Activated naive CD4-positive, alpha-beta T cell treated with anti-CD3 and anti-CD28 coated beads for 36 hours (primary cell): ENCODE measurements at regions not wholly inside any gene's neighbourhood (a gene's known extent, or its start where the extent isn't known, plus 50 kb on each side); places are given as distances from the start of the nearest gene placed in this dataset.
A peak's percentile ranks its signal among the peaks of the same experiment; 100 is the strongest.
"Not testable (repeated sequence)": the region's sequence is repeated elsewhere in the genome, so short reads cannot be mapped to it uniquely, and the experiment has no call there.

Source experiments
- CTCF ChIA-PET: fragments of 350-600 bp; sonication (Branson Sonifier 250); formaldehyde crosslinking; loops from one replicate; lab custom pipeline; 2021; ENCODE audit warnings: antibody characterized with exemption; lab: Charles Lee
- DNase-seq: peaks from one replicate; pipeline ENCODE4 v3.0.0-alpha.2; 2020
- H3K27ac Mint-ChIP-seq: one replicate; pipeline ENCODE4 v1.8.0; 2021; ENCODE audit warnings: mild to moderate bottlenecking, mixed read lengths
- H3K27me3 Mint-ChIP-seq: one replicate; pipeline ENCODE4 v1.8.0; 2021; ENCODE audit warnings: low read depth, mixed read lengths
- H3K36me3 Mint-ChIP-seq: one replicate; pipeline ENCODE4 v1.8.0; 2021; ENCODE audit warnings: low read depth, mixed read lengths
- H3K4me1 Mint-ChIP-seq: one replicate; pipeline ENCODE4 v1.8.0; 2021; ENCODE audit warnings: low read depth, mixed read lengths
- H3K4me3 Mint-ChIP-seq: one replicate; pipeline ENCODE4 v1.8.0; 2021; ENCODE audit warnings: mild to moderate bottlenecking, moderate library complexity, mixed read lengths
- H3K9me3 Mint-ChIP-seq: one replicate; pipeline ENCODE4 v1.8.0; 2021; ENCODE audit warnings: mixed read lengths
- intact Hi-C: fragments of 100-400 bp; cut with micrococcal nuclease; formaldehyde crosslinking; loops from one replicate; pipeline ENCODE4 v1.15.1; 2023

DNA sequence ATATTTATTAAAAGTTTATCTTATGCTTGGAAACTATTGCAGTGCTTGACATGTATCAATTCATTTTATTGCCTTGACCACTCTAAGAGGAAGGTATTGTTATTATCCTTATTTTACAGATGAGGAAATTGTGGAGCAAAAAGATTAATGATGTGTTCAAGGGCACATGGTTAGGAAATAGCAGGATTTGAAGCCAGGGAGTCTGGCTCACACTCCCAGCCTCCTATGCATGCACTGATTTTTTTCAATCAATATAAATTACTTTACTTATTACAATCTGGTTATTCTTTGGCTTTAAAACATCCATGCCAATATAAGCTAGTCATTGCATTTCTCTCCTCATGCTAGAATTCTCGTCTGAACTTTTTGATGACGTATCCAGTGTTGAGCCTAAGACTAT, 94.2 kb upstream of the TBX5 start:
- Mint-ChIP-seq H3K9me3 (no peaks in the 10 kb centered on the region), H3K36me3 (no peaks in the 10 kb centered on the region), H3K27me3 (peaks cover 26% of the 10 kb centered on the region), H3K27ac (no peak overlapping the region), H3K4me1 (no peaks in the 10 kb centered on the region), H3K4me3 (no peak overlapping the region)
- CTCF ChIA-PET: interaction anchor here (1.7 kb wide), 1 partner anchor 520 kb away, joined by 5 read pairs; no protein-coding TSS in a partner anchor
- intact Hi-C loops: loop anchor here (10.0 kb wide), 1 partner anchor 335 kb away; no protein-coding TSS in a partner anchor
- no peak for DNase-seq

DNA sequence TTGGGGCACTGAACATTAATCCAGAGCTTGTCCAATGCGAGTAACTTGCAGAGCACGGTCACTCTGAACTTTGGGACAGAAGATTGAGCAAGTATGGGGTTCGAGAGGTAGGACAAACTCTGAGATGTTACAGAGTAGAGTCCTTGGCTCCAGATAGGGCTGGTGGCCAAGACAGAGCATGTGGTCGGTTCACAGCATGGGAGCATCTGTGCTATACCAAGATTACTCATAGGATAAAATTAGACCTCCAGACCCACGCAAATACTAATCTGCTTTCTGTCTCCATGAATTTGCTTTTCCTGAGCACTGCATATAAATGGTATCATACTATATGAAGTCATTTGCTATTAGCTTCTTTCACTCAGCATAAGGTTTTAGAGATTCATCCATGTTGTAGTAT, 93.4 kb upstream of the TBX5 start:
- Mint-ChIP-seq H3K4me1 (no peaks in the 10 kb centered on the region), H3K27me3 (peaks cover 26% of the 10 kb centered on the region), H3K4me3 (no peak overlapping the region), H3K9me3 (no peaks in the 10 kb centered on the region), H3K27ac (no peak overlapping the region), H3K36me3 (no peaks in the 10 kb centered on the region)
- DNase-seq: no peak
- intact Hi-C loops: no loop called here
- CTCF ChIA-PET: interaction anchor here (1.4 kb wide), 1 partner anchor 518 kb away, joined by 8 read pairs; no protein-coding TSS in a partner anchor

DNA sequence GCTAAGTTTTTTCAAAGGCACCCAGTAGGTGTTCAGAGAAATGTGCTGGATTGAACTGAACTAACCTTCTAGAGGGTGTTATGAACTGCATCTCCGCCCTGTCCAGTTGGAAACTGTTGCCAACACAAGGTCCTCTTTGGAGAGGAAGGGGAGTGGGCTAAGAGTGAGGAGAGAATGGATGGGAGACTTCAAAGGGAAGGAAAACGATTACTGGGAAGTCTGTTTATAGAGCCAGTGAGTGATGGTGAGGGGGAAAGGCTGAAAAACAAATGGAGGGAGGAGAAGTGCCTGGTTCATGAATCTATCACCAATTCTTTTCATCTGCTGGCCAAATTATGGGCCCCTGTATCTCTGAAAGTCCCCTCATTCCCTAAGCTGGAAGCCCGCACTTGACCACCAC, 86.0 kb upstream of the TBX5 start:
- no peak for DNase-seq
- Mint-ChIP-seq H3K27me3 (peaks cover 20% of the 10 kb centered on the region), H3K36me3 (no peaks in the 10 kb centered on the region), H3K9me3 (no peaks in the 10 kb centered on the region), H3K4me1 (no peaks in the 10 kb centered on the region), H3K4me3 (no peak overlapping the region), H3K27ac (no peak overlapping the region)
- intact Hi-C loops: no loop called here
- CTCF ChIA-PET: no interaction called here

DNA sequence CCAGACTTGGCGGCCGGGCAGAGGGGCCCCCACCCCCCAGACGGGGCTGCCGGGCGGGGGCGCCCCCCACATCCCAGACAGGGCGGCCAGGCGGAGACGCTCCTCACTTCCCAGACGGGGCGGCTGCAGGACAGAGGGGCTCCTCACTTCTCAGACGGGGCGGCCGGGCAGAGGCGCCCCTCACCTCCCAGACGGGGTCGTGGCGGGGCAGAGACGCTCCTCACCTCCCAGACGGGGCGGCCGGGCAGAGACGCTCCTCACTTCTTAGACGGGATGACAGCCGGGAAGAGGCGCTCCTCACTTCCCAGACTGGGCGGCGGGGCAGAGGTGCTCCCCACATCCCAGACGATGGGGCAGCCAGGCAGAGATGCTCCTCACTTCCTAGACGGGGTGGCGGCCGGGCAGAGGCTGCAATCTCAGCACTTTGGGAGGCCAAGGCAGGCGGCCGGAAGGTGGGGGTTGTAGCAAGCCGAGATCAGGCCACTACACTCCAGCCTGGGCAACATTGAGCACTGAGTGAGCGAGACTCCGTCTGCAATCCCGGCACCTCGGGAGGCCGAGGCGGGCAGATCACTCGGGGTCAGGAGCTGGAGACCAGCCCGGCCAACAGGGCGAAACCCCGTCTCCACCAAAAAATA, 79.0 kb upstream of the TBX5 start:
- H3K36me3 Mint-ChIP-seq, CTCF ChIA-PET, DNase-seq, H3K9me3 Mint-ChIP-seq, H3K4me1 Mint-ChIP-seq, H3K27ac Mint-ChIP-seq, intact Hi-C loops, H3K4me3 Mint-ChIP-seq: not testable (repeated sequence)
- peaks cover 31% of the 10 kb centered on the region for H3K27me3 Mint-ChIP-seq

DNA sequence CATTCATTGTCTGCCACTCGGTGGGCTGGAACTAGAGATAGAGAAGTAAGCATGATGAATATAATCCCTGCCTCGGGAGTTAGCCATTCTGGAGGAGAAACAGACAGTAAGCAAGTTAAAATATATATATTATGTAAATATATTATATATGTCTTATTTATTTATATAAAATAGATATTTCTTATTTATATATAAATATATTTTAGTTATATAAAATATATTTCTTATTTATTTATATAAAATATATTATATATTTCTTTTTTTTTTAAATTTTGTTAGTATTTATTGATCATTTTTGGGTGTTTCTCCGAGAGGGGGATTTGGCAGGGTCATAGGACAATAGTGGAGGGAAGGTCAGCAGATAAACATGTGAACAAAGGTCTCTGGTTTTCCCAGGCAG, 78.1 kb upstream of the TBX5 start:
- H3K4me1 Mint-ChIP-seq: peaks cover 14% of the 10 kb centered on the region
- CTCF ChIA-PET: no interaction called here
- H3K4me3 Mint-ChIP-seq: no peak overlapping the region
- H3K36me3 Mint-ChIP-seq: no peaks in the 10 kb centered on the region
- no peaks in the 10 kb centered on the region for H3K9me3 Mint-ChIP-seq
- DNase-seq: no peak
- intact Hi-C loops: no loop called here
- H3K27ac Mint-ChIP-seq: no peak overlapping the region
- peaks cover 41% of the 10 kb centered on the region for H3K27me3 Mint-ChIP-seq

DNA sequence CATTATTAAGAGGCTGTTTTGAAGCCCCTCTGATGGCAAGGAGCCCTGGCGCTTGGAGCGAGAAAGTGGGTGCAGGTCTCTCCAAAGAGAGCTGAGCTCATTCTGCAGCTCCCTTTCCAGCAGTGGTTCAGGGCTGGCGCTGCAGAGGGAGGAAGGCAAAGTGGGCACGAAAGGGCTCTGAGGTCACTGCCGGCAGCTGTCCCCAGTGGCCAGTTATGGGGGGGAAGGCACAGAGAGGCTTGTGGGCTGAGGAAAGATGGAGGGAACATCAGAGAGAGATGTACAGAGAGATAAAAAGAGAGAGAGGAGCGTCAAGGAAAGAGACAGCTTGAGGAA, 75.2 kb upstream of the TBX5 start:
- intact Hi-C loops: no loop called here
- Mint-ChIP-seq H3K27ac (no peak overlapping the region), H3K27me3 (peaks cover 57% of the 10 kb centered on the region), H3K4me1 (peaks cover 14% of the 10 kb centered on the region), H3K9me3 (no peaks in the 10 kb centered on the region), H3K36me3 (no peaks in the 10 kb centered on the region), H3K4me3 (no peak overlapping the region)
- CTCF ChIA-PET: interaction anchor here (0.6 kb wide), 1 partner anchor 502 kb away, joined by 3 read pairs; no protein-coding TSS in a partner anchor
- DNase-seq: no peak

DNA sequence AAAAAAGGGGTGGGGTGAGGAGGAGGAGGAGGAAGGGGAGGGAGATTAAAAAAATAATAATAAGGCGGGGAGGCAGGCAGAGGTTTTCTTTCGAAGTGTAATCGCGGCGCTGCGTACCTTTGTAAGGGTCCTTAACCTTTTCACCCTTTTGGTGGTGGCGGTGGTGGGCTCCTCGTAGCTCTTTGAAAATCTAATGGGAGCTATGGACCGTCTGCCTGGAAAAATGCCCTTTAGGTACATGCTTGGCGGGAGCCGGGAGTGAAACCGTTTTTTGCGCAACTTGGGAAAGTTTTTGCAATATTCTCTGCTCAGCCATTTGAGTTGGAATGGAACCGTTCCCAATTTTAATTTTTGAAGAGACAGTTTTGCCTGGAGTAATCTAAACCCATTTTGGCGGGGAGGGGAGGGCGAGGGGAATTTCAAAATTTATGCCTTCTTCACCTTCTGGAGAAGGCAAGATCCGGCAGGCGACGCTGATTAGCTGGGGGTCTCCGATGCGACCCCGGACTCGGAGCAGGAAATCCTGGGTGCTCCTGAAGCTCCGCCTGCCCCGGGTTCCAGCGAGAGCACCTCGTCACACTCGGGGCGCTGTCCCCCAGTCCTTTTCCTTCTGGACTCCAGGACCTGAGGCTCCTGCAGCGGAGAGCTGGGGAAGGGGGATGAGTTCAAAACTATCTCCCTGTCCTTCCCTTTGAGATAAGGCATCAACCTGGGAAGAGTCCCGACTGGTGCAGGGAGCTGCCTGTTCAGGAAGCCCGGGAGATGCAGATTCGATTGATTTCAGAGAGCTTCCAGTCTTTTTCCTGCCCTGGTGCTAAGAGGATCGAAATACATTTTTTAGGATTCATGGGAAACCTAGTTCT, 74.6 kb upstream of the TBX5 start:
- H3K27ac Mint-ChIP-seq: no peak overlapping the region
- no peaks in the 10 kb centered on the region for H3K9me3 Mint-ChIP-seq
- CTCF ChIA-PET: interaction anchor here (0.6 kb wide), 1 partner anchor 305 kb away, joined by 3 read pairs; no protein-coding TSS in a partner anchor
- DNase-seq: no peak
- intact Hi-C loops: no loop called here
- H3K36me3 Mint-ChIP-seq: no peaks in the 10 kb centered on the region
- H3K4me3 Mint-ChIP-seq: no peak overlapping the region
- peaks cover 14% of the 10 kb centered on the region for H3K4me1 Mint-ChIP-seq
- peaks cover 59% of the 10 kb centered on the region for H3K27me3 Mint-ChIP-seq

DNA sequence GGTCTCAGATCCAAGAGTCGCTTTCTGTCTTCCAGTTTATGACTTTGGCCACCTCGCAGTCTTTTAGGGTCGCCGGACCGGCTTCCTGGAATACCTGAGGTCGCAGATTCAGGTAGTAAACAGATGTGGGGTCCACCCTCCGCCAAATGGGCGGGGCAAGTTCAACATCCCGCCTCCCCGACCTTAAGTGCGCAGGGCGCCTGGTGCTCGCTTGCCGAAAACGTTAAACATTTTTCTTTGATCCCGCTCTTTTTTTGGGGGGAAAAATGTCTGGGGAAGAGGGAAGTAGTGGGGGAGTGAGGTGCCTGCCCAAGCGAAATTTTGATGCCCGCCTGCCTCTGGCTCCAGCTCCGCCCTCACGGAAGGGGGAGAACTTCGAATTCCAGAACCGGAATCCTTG, 73.9 kb upstream of the TBX5 start:
- H3K9me3 Mint-ChIP-seq: peaks cover 3% of the 10 kb centered on the region
- peaks cover 64% of the 10 kb centered on the region for H3K27me3 Mint-ChIP-seq
- H3K36me3 Mint-ChIP-seq: no peaks in the 10 kb centered on the region
- peaks cover 14% of the 10 kb centered on the region for H3K4me1 Mint-ChIP-seq
- intact Hi-C loops: no loop called here
- CTCF ChIA-PET: interaction anchor here (0.6 kb wide), 1 partner anchor 304 kb away, joined by 3 read pairs; no protein-coding TSS in a partner anchor
- H3K4me3 Mint-ChIP-seq: peak overlapping the region; percentile 27
- DNase-seq: no peak
- H3K27ac Mint-ChIP-seq: no peak overlapping the region

DNA sequence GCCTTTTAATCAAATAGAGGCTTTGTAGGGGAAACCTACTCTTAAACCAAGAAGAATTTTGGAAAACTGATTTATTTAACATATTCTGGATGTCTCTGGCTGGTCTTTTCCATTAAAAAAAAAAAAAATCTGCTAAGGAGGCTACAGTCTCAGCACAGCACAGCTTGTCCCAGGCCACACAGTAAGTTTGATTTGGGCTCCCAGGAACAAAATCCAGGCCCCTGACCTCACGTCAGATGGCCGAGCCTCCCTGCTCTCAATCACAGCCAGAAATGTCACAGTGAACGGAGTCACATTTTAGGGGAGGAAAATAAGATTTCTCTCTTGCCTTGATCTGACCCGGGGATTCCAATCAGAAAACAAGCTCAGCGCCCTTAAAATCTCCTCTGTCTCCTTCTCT, 72.9 kb upstream of the TBX5 start:
- Mint-ChIP-seq H3K27me3 (peaks cover 64% of the 10 kb centered on the region), H3K36me3 (no peaks in the 10 kb centered on the region), H3K4me1 (peaks cover 14% of the 10 kb centered on the region), H3K9me3 (peaks cover 3% of the 10 kb centered on the region), H3K4me3 (no peak overlapping the region), H3K27ac (no peak overlapping the region)
- intact Hi-C loops: no loop called here
- no peak for DNase-seq
- CTCF ChIA-PET: no interaction called here

DNA sequence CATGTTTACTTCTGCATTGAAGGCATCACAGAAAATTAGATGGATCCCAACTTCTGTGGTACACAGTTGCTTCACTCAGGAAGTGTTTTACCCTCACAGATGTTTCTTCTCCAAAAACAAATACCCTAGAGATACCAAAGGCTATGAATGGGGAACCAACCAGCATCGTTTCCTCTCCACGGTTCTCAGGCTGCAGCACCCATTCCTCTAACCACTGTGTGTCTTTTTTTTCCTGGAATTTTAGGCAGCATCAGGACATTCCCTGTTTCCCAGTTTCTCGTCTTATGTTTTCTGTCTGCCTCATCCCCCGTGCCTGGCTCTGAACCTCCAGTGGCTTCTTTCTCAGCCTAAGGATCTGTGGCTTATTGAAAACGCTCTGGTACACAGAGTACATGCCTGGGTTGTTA, 72.0 kb upstream of the TBX5 start:
- H3K4me1 Mint-ChIP-seq: peaks cover 14% of the 10 kb centered on the region
- H3K4me3 Mint-ChIP-seq: no peak overlapping the region
- peaks cover 3% of the 10 kb centered on the region for H3K9me3 Mint-ChIP-seq
- peaks cover 64% of the 10 kb centered on the region for H3K27me3 Mint-ChIP-seq
- H3K27ac Mint-ChIP-seq: no peak overlapping the region
- H3K36me3 Mint-ChIP-seq: no peaks in the 10 kb centered on the region
- CTCF ChIA-PET: no interaction called here
- intact Hi-C loops: no loop called here
- DNase-seq: no peak

DNA sequence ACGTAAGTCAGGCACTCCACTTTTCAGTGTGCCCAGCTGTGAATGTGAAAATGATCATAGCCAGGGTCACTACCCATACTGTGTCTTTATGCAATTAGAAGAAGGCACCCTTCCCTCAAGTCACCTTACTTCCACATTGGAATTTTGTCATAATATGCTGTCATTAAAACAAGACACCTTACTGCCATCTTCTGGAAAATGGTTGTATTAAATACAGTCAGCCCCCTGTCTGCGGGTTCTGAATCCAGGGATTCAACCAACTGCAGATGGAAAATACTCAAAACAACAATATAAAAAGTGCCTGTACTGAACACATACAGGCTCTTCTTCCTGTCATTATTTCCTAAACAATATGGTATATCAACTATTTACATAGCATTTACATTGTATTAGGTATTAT, 70.2 kb upstream of the TBX5 start:
- intact Hi-C loops: no loop called here
- H3K27me3 Mint-ChIP-seq: peaks cover 48% of the 10 kb centered on the region
- no peaks in the 10 kb centered on the region for H3K36me3 Mint-ChIP-seq
- H3K4me3 Mint-ChIP-seq: no peak overlapping the region
- H3K4me1 Mint-ChIP-seq: peaks cover 12% of the 10 kb centered on the region
- peaks cover 3% of the 10 kb centered on the region for H3K9me3 Mint-ChIP-seq
- CTCF ChIA-PET: interaction anchor here (1.7 kb wide), 1 partner anchor 32 kb away, joined by 3 read pairs; no protein-coding TSS in a partner anchor
- H3K27ac Mint-ChIP-seq: no peak overlapping the region
- DNase-seq: no peak

DNA sequence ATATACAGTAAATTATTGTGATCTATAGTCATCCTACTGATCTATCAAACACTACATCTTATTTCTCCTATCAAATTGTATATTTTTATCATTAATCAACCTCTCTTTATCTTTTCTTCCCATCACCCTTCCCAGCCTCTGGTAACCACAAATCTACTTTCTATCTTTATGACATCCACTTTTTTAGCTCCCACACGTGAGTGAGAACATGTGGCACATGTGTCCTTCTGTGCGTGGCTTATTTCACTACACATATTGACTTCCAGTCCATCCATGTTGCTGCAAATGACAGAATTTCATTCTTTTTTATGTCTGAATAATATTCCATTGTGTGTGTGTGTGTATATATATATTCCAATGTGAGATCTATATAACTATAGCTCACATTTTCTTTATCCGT, 67.8 kb upstream of the TBX5 start:
- Mint-ChIP-seq H3K4me3 (no peak overlapping the region), H3K27me3 (peaks cover 29% of the 10 kb centered on the region), H3K27ac (no peak overlapping the region), H3K4me1 (no peaks in the 10 kb centered on the region), H3K9me3 (peaks cover 3% of the 10 kb centered on the region), H3K36me3 (no peaks in the 10 kb centered on the region)
- CTCF ChIA-PET: no interaction called here
- DNase-seq: no peak
- intact Hi-C loops: no loop called here

DNA sequence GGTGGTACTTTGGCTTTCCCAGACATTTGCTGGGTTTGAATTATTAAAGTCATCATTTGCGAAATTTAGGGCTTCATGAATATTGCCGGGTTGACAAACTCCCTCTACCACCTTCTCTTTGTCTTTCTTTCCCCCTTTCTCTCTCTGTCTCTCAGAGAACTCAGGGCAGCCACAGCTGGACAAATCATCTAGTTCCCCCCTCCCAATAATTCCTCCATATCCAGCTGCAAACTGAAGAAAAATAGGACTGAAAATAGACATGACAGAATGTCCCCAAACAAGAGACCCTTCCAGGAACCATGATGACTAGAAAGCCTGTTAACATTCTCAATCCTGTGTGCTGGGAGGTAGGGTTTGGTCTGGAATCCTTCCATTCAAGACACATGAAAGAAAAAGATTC, 67.1 kb upstream of the TBX5 start:
- peaks cover 22% of the 10 kb centered on the region for H3K27me3 Mint-ChIP-seq
- CTCF ChIA-PET: no interaction called here
- intact Hi-C loops: no loop called here

More for the DNA sequence above, 67.1 kb upstream of the TBX5 start:
- H3K36me3 Mint-ChIP-seq: no peaks in the 10 kb centered on the region
- H3K4me1 Mint-ChIP-seq: no peaks in the 10 kb centered on the region
- no peak for DNase-seq
- H3K4me3 Mint-ChIP-seq: no peak overlapping the region
- no peak overlapping the region for H3K27ac Mint-ChIP-seq
- peaks cover 3% of the 10 kb centered on the region for H3K9me3 Mint-ChIP-seq
